Keratinocyte (primary cell): ENCODE measurements at regions not wholly inside any gene's neighbourhood (a gene's known extent, or its start where the extent isn't known, plus 50 kb on each side); places are given as distances from the start of the nearest gene placed in this dataset.

Source experiments
- DNase-seq: peaks from one replicate; pipeline ENCODE4 v3.0.0-alpha.2; 2011; ENCODE audit warnings: low read depth, missing footprints, low spot score
- FAIRE-seq: peaks from 2 replicates; lab custom pipeline; 2011; peaks lifted over from hg19 to GRCh38; lab: Jason Lieb, UNC
- H2AFZ ChIP-seq: 2 replicates; pipeline ENCODE4 v1.6.0; 2012; ENCODE audit warnings: low read length, control low read depth, inconsistent platforms; ENCODE audit not compliant: control insufficient read depth
- H3K27ac ChIP-seq: 2 replicates; pipeline ENCODE4 v1.5.1; 2011; ENCODE audit warnings: low read length; ENCODE audit not compliant: control insufficient read depth, insufficient read depth
- H3K27me3 ChIP-seq: 3 replicates; pipeline ENCODE4 v1.6.0; 2011; ENCODE audit warnings: low read length; ENCODE audit not compliant: control insufficient read depth, insufficient read depth; ENCODE audit errors: extremely low read depth
- H3K36me3 ChIP-seq, 2 experiments: 2 replicates in 1 of 2; 3 replicates in 1 of 2; pipeline ENCODE4 v1.5.1; 2011; ENCODE audit warnings: low read length in 2 of 2, mild to moderate bottlenecking in 1 of 2; ENCODE audit not compliant: control insufficient read depth in 2 of 2, insufficient read depth in 2 of 2; ENCODE audit errors: extremely low read depth in 1 of 2
- H3K4me1 ChIP-seq: 3 replicates; pipeline ENCODE4 v1.5.1; 2011; ENCODE audit warnings: low read length; ENCODE audit not compliant: control insufficient read depth, insufficient read depth; ENCODE audit errors: extremely low read depth
- H3K4me2 ChIP-seq: 3 replicates; pipeline ENCODE4 v1.6.0; 2011; ENCODE audit warnings: low read depth, low read length; ENCODE audit not compliant: control insufficient read depth, insufficient read depth; ENCODE audit errors: extremely low read depth
- H3K4me3 ChIP-seq, 3 experiments: fragments of 200-600 bp in 1 of 3; sonication (generic) in 1 of 3; 2 replicates in 2 of 3; 3 replicates in 1 of 3; pipeline ENCODE4 v1.5.1; 2011 to 2016; ENCODE audit warnings: low read length in 3 of 3, mild to moderate bottlenecking in 3 of 3, control low read depth in 2 of 3, inconsistent platforms in 1 of 3, low read depth in 1 of 3, mixed read lengths in 1 of 3, mixed run types in 1 of 3, moderate library complexity in 1 of 3; ENCODE audit not compliant: control insufficient read depth in 2 of 3, insufficient read depth in 2 of 3; ENCODE audit errors: extremely low read depth in 1 of 3
- H3K79me2 ChIP-seq: 2 replicates; pipeline ENCODE4 v1.6.0; 2012; ENCODE audit warnings: low read length; ENCODE audit not compliant: control insufficient read depth, insufficient read depth
- H3K9ac ChIP-seq: 3 replicates; pipeline ENCODE4 v1.6.0; 2011; ENCODE audit warnings: low read length; ENCODE audit not compliant: control insufficient read depth, insufficient read depth; ENCODE audit errors: extremely low read depth
- H3K9me1 ChIP-seq: 3 replicates; pipeline ENCODE4 v1.6.0; 2011; ENCODE audit warnings: low read length; ENCODE audit not compliant: control insufficient read depth, insufficient read depth; ENCODE audit errors: extremely low read depth
- H3K9me3 ChIP-seq: 2 replicates; pipeline ENCODE4 v1.5.1; 2012; ENCODE audit warnings: low read depth, low read length; ENCODE audit not compliant: control insufficient read depth
- H4K20me1 ChIP-seq: 3 replicates; pipeline ENCODE4 v1.6.0; 2011; ENCODE audit warnings: low read length; ENCODE audit not compliant: control insufficient read depth, insufficient read depth; ENCODE audit errors: extremely low read depth
- CTCF ChIP-seq, 3 experiments: IDR thresholded peaks in 1 of 3; conservative IDR thresholded peaks in 1 of 3; optimal IDR thresholded peaks in 1 of 3; 2 replicates in 2 of 3; 3 replicates in 1 of 3; pipeline versions ENCODE3 to v1.5.1; 2011; ENCODE audit warnings: low read length in 3 of 3, mild to moderate bottlenecking in 3 of 3, moderate library complexity in 2 of 3, control low read depth in 1 of 3, inconsistent platforms in 1 of 3; ENCODE audit not compliant: insufficient read depth in 2 of 3; ENCODE audit errors: extremely low read depth in 1 of 3
- EZH2 ChIP-seq: IDR thresholded peaks from one replicate; pipeline ENCODE4 v1.6.1; 2012; ENCODE audit warnings: inconsistent platforms, mild to moderate bottlenecking, low read length, moderate library complexity
- dilution Hi-C: fragments of 300-500 bp; cut with MboI; formaldehyde crosslinking; loops from one replicate; pipeline ENCODE4 v1.7.0; 2020; ENCODE audit warnings: low sequenced_read_pairs; ENCODE audit not compliant: extremely low pct_ligation_motif_present

- Histone ChIP-seq H4K20me1 (no peaks in the 10 kb centered on the region), H3K4me3 (no peak overlapping the region), H3K9ac (no peak overlapping the region), H3K9me3 (no peaks in the 10 kb centered on the region), H3K27me3 (no peaks in the 10 kb centered on the region), H3K4me1 (no peaks in the 10 kb centered on the region), H3K36me3 (no peaks in the 10 kb centered on the region), H3K79me2 (no peaks in the 10 kb centered on the region), H2AFZ (no peak overlapping the region), H3K27ac (no peak overlapping the region), H3K9me1 (no peaks in the 10 kb centered on the region), H3K4me2 (no peak overlapping the region)
- DNase-seq: no peak
- FAIRE-seq: no peak
- TF ChIP-seq CTCF (optimal IDR thresholded peaks at IDR 0.05 in 1 of 3, IDR thresholded peaks at IDR 0.05 in 1 of 3, conservative IDR thresholded peaks at IDR 0.05 in 1 of 3; ENCODE audit: extremely low read depth in 1 of 3, insufficient read depth in 2 of 3, low read length in 3 of 3) (no peak), EZH2 (no peak)
- dilution Hi-C loops: no loop called here
These were observed 54.6 kb upstream of the NCAM2 start for GRCh38 chr21:20943561-20943997.

- Histone ChIP-seq H3K27ac (no peak overlapping the region), H4K20me1 (no peaks in the 10 kb centered on the region), H2AFZ (no peak overlapping the region), H3K79me2 (no peaks in the 10 kb centered on the region), H3K4me2 (no peak overlapping the region), H3K9ac (no peak overlapping the region), H3K27me3 (no peaks in the 10 kb centered on the region), H3K9me1 (no peaks in the 10 kb centered on the region), H3K4me1 (no peaks in the 10 kb centered on the region), H3K9me3 (no peaks in the 10 kb centered on the region), H3K4me3 (no peak overlapping the region), H3K36me3 (no peaks in the 10 kb centered on the region)
- no peak for DNase-seq
- no peak for FAIRE-seq
- dilution Hi-C loops: no loop called here
- TF ChIP-seq CTCF (optimal IDR thresholded peaks at IDR 0.05 in 1 of 3, IDR thresholded peaks at IDR 0.05 in 1 of 3, conservative IDR thresholded peaks at IDR 0.05 in 1 of 3; ENCODE audit: extremely low read depth in 1 of 3, insufficient read depth in 2 of 3, low read length in 3 of 3) (no peak), EZH2 (no peak)
These were observed 54.1 kb upstream of the NCAM2 start for GRCh38 chr21:20944139-20944538.
